ENCODE measurements at regions not wholly inside any gene's neighbourhood (a gene's known extent, or its start where the extent isn't known, plus 50 kb on each side); places are given as distances from the start of the nearest gene placed in this dataset.

GRCh38 chr1:207221934-207222351 is 99.5 kb upstream of the CD55 start:
- DNase-seq (ENCODE audit: low read depth, low spot score), result no peak

GRCh38 chr1:207223162-207223561 is 98.3 kb upstream of the CD55 start:
- ChIA-PET CTCF (no interaction called here), POLR2A (no interaction called here)
- intact Hi-C loops (cut with micrococcal nuclease; ENCODE audit: unreplicated experiment) (no loop called here), in situ Hi-C loops (cut with HindIII; ENCODE audit: low pct_unique_long_range_greater_than_20kb, low sequenced_read_pairs) (no loop called here)
- H3K27ac ChIP-seq (ENCODE audit: low read length), result no peak overlapping the region
- H3K36me3 ChIP-seq (ENCODE audit: control insufficient read depth, insufficient read depth, low read length), result no peaks in the 10 kb centered on the region
- no peak for DNase-seq (ENCODE audit: low read depth, low spot score)
- no peaks in the 10 kb centered on the region for H3K27me3 ChIP-seq (ENCODE audit: control insufficient read depth, insufficient read depth, low read length)
- no peak overlapping the region for H3K4me3 ChIP-seq (ENCODE audit: low read depth in 2 of 2, low read length in 2 of 2)
- BruUV-seq (replicated peaks), result no TSS peak
- no peaks in the 10 kb centered on the region for H3K9me3 ChIP-seq (ENCODE audit: control insufficient read depth, insufficient read depth, low read depth, low read length)
- TF ChIP-seq POLR2AphosphoS5 (IDR thresholded peaks at IDR 0.05; ENCODE audit: low read depth, low read length), result no peak
- no peak for TF ChIP-seq SIN3A (IDR thresholded peaks at IDR 0.05; ENCODE audit: borderline replicate concordance, insufficient read depth, low read depth, low read length)
- TF ChIP-seq CTCF (IDR thresholded peaks at IDR 0.05), result no peak
- no peaks in the 10 kb centered on the region for H3K4me1 ChIP-seq (ENCODE audit: control insufficient read depth, insufficient read depth, low read length)
- no peak for ATAC-seq

More at GRCh38 chr1:207221934-207222351, 99.5 kb upstream of the CD55 start:
- ChIA-PET CTCF (no interaction called here), POLR2A (no interaction called here)
- no peaks in the 10 kb centered on the region for H3K36me3 ChIP-seq (ENCODE audit: control insufficient read depth, insufficient read depth, low read length)
- H3K27me3 ChIP-seq (ENCODE audit: control insufficient read depth, insufficient read depth, low read length), result no peaks in the 10 kb centered on the region
- ATAC-seq, result no peak
- in situ Hi-C loops (cut with HindIII; ENCODE audit: low pct_unique_long_range_greater_than_20kb, low sequenced_read_pairs) (no loop called here), intact Hi-C loops (cut with micrococcal nuclease; ENCODE audit: unreplicated experiment) (no loop called here)
- H3K9me3 ChIP-seq (ENCODE audit: control insufficient read depth, insufficient read depth, low read depth, low read length), result no peaks in the 10 kb centered on the region
- no TSS peak for BruUV-seq (replicated peaks)
- H3K4me1 ChIP-seq (ENCODE audit: control insufficient read depth, insufficient read depth, low read length), result no peaks in the 10 kb centered on the region
- H3K27ac ChIP-seq (ENCODE audit: low read length), result no peak overlapping the region
- no peak for TF ChIP-seq SIN3A (IDR thresholded peaks at IDR 0.05; ENCODE audit: borderline replicate concordance, insufficient read depth, low read depth, low read length)
- no peak for TF ChIP-seq POLR2AphosphoS5 (IDR thresholded peaks at IDR 0.05; ENCODE audit: low read depth, low read length)
- no peak for TF ChIP-seq TCF7L2 (IDR thresholded peaks at IDR 0.05; ENCODE audit: low read depth, low read length)
- no peak for TF ChIP-seq CTCF (IDR thresholded peaks at IDR 0.05)
- no peak for TF ChIP-seq REST (IDR thresholded peaks at IDR 0.05; ENCODE audit: insufficient read depth in 1 of 2, low read depth in 2 of 2, low read length in 1 of 2)
- H3K4me3 ChIP-seq (ENCODE audit: low read depth in 2 of 2, low read length in 2 of 2), result no peak overlapping the region

Measured in Panc1 (cell line).